NCI-H2107 treated with DMSO at 0.1 percent for 48 hours (cell line): ENCODE measurements at regions not wholly inside any gene's neighbourhood (a gene's known extent, or its start where the extent isn't known, plus 50 kb on each side); places are given as distances from the start of the nearest gene placed in this dataset.
"Not testable (repeated sequence)": the region's sequence is repeated elsewhere in the genome, so short reads cannot be mapped to it uniquely, and the experiment has no call there.

Experiments used
- DNase-seq: peaks from one replicate; lab custom pipeline; 2025; ENCODE audit not compliant: unreplicated experiment; lab: John Stamatoyannopoulos, UW

DNA sequence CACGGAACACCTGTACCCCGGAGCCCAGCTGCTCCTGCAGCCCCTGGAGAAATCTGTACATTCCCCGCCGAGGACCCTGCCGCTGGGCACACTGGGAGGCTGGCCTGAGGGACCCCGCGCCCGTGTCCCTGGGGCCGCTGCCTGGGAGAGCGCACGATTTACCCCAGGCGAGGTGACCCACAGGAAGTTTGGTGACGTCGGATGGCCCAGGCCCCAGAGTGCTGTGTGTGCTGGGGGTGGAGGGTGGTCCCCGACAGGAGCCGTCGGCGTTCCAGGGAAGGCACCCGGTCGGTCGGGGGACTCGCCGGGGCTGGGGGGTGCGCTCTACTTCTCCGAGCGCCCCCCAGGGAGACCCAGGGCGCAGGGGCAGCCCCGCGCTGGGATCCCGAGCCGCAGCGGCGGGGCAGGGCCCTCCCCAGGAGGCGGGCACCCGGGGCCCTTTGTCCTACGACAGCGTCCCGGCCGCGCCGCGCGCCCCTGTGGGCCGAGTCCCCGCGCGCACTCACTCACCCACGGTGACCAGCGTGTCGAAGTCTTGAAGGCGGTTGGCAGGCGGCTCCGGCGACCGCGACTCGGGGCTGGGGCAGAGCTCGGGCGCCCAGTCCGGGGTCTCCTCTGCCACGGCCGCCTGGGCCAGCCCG, 167.9 kb upstream of the PRKX start:
- not testable (repeated sequence) for DNase-seq

DNA sequence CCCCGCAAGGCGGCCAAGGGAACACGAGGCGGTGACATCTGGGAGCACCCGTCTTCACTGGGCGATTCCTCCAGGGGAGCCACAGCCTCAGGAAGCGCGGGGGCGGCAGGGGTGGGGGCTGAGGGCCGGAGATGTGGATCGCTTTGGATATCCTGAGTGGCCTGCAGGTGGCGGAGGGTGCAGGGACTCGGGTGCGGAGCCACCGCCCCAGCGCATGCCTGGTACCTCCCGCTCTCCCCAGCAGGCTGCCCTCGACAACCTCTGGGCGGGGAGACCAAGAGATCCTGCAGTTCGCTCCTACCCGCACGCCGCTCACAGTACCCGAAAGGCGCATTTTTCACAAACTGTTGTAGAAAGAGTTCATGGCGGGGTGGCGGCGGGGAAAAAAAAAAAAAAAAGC, 162.9 kb upstream of the PRKX start:
- DNase-seq: not testable (repeated sequence)

DNA sequence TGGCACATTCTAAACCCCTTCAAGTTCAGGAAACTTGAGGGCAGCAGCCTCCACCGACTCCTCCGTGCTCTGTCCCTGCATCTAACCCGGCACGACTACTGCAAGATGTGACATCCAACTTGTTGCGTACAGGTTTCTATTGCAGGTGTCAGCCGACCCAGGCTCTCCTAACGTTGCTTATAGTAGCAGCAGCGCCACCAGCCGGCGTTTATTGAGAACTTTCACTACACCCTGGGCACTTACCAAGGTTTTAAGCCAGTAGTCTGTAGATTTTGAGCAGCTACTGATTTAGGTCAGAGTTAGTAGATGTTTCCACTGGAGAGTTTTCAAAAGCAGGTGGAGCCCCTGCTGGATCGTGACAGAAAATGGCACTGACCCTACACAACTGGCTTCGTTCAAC, 162.2 kb upstream of the PRKX start:
- DNase-seq: not testable (repeated sequence)

DNA sequence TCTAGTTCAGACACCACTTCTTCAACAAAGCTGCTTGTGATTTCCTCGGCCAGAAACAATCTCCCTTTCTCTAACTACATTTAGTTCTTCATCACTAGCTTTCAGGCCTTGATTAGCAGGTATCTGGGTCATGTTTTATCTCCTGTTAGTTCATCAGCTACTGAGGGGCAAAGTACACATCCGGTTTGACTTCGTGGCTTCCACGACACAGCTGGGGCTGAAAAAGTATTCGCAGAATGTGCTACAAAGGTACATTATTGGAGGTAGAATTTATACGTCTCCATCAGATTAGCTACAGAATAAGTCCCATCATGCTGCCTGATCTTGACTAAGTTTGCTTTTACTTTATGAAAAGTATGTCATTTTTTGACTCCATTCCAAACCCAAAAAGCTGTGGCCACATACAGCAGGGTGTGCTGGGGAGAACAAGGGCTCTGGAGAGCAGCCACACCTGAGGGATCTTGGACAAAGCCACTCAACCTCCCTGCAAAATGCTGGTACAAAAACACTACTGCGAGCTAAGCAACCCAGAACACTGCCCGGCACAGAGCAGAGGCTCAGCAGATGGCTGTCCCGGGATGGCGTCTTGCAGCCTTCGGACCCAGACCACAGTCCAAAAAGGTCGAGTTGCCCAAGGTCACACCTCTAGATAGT, 158.9 kb upstream of the PRKX start:
- not testable (repeated sequence) for DNase-seq

DNA sequence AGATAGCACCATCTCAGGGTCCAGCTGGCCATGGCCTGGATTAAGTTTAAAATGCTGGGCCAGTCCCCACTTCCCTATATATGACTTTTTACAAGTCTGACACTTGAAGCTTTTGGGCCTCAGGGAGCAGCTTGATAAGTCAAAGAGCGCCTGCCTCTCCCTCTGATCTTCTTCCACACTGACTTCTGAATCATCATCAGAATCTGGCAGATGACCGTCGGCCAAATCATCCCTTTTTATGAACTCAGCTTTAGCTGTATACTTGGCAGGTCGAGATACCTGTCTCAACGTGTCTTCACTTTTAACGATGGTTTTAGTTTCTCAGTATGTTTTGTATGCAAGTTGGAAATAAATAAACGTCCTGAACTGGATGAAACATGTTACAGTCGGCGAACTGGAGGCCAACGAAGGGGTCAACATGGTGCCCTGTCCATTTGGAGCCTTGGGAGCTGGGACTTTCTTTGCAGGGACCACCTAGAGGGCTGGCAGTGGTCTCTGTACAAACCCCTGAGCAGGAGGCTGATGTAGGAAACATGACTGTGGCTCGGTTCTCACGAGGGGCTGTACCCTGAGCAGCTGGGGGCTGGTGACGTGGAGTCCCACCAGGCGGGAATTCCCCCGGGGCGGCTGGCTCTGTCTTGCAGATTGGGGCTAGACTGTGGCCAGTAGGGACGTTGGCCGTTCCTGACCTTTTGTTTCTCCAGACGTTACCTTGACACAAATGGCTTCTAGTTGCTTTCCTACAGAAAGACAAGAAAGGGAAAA, 153.8 kb upstream of the PRKX start:
- DNase-seq: not testable (repeated sequence)

DNA sequence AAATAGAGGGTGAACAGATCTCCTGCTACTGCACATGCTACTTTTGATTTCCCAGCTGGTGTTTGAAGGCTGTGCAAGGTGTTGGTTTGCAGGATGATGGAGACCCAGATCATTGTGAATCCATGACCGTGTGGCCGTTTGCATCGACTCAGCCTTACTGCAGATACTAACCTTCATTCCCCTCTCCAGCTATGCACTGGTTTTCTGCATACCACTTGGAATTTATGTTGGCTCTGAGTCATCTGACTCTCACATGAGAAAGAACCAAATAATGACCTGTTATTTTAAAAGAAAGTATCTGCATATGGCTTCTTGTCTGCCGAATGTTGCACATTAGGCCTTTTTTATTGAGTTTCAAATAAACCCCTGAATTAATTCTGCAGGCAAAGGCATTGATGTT, 144.9 kb upstream of the PRKX start:
- DNase-seq: not testable (repeated sequence)

DNA sequence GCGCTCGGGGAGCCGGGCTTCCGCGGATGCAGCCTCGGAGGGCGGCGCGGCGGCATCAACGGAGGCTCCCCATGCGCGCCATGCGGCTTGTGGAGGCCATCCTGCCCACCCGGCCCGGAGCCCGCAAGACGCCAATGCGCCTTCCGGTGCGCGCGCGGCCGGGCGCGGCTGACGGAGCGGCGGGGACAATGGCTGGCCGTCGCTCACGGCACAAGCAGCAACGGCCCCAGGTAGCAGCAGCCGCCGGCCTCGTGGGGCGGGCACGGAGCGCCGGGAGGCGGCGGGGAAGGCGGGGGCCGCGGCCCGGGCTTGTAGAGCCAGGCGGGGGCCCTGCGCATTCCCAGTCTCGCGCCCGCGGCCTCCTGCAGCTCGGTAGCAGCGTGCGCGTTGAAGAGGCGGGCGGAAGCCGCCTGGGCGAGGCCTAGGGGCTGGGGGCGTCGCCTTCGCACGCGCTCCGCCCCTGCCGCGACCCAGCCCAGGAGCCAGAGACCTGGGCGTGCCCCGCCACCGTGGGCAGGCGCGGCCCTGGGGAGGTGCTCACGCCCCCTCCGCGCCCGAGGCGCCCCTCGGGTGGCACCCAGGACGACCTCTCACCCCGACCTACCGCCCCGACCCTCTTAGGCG, 130.2 kb upstream of the PRKX start:
- DNase-seq: not testable (repeated sequence)

DNA sequence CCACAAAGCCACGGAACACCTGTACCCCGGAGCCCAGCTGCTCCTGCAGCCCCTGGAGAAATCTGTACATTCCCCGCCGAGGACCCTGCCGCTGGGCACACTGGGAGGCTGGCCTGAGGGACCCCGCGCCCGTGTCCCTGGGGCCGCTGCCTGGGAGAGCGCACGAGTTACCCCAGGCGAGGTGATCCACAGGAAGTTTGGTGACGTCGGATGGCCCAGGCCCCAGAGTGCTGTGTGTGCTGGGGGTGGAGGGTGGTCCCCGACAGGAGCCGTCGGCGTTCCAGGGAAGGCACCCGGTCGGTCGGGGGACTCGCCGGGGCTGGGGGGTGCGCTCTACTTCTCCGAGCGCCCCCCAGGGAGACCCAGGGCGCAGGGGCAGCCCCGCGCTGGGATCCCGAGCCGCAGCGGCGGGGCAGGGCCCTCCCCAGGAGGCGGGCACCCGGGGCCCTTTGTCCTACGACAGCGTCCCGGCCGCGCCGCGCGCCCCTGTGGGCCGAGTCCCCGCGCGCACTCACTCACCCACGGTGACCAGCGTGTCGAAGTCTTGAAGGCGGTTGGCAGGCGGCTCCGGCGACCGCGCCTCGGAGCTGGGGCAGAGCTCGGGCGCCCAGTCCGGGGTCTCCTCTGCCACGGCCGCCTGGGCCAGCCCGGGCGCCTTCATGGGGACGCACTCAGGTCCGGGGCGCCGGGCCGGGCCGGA, 129.5 kb upstream of the PRKX start:
- DNase-seq: not testable (repeated sequence)

DNA sequence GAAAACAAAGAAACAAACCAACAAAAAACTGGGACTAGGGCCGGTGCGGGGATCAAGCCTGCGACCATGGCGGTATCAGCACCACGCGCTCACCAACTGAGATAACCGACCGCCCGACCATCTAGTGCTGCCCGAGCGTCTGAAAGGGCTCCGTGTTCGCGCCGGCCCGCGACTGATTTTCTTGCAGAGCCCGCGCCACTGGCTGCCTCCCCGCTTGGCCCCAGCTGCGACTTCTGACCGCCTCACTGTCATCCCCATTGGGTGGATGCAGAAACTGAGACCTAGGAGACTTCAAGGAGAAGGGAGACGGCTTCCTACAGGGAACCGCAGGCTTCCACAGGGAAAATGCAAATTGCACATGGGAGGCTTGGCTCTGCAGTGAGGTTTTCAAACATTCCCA, 125.3 kb upstream of the PRKX start:
- not testable (repeated sequence) for DNase-seq

DNA sequence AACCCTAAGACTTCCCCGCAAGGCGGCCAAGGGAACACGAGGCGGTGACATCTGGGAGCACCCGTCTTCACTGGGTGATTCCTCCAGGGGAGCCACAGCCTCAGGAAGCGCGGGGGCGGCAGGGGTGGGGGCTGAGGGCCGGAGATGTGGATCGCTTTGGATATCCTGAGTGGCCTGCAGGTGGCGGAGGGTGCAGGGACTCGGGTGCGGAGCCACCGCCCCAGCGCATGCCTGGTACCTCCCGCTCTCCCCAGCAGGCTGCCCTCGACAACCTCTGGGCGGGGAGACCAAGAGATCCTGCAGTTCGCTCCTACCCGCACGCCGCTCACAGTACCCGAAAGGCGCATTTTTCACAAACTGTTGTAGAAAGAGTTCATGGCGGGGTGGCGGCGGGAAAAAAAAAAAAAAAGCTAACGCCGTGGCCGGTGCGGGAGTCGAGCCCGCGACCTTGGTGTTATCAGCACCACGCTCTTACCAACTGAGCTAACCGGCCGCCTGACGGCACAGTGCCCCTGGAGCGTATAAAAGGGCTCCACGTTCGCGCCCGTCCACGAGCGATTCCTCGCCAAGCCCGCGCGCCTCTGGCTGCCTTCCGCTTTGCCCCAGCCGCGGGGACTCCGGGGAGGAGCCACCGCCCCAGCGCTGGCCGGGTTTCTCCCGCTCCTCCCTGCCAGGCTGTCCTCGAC, 124.7 kb upstream of the PRKX start:
- DNase-seq: not testable (repeated sequence)

DNA sequence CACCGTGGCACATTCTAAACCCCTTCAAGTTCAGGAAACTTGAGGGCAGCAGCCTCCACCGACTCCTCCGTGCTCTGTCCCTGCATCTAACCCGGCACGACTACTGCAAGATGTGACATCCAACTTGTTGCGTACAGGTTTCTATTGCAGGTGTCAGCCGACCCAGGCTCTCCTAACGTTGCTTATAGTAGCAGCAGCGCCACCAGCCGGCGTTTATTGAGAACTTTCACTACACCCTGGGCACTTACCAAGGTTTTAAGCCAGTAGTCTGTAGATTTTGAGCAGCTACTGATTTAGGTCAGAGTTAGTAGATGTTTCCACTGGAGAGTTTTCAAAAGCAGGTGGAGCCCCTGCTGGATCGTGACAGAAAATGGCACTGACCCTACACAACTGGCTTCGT, 123.8 kb upstream of the PRKX start:
- DNase-seq: not testable (repeated sequence)

DNA sequence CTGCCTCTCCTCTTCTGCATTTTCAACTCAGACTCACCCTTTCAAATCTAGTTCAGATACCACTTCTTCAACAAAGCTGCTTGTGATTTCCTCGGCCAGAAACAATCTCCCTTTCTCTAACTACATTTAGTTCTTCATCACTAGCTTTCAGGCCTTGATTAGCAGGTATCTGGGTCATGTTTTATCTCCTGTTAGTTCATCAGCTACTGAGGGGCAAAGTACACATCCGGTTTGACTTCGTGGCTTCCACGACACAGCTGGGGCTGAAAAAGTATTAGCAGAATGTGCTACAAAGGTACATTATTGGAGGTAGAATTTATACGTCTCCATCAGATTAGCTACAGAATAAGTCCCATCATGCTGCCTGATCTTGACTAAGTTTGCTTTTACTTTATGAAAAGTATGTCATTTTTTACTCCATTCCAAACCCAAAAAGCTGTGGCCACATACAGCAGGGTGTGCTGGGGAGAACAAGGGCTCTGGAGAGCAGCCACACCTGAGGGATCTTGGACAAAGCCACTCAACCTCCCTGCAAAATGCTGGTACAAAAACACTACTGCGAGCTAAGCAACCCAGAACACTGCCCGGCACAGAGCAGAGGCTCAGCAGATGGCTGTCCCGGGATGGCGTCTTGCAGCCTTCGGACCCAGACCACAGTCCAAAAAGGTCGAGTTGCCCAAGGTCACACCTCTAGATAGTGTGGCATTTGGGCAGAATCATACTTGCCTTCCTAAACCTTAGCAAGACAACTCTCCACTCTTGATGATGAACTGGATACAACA, 120.5 kb upstream of the PRKX start:
- not testable (repeated sequence) for DNase-seq

DNA sequence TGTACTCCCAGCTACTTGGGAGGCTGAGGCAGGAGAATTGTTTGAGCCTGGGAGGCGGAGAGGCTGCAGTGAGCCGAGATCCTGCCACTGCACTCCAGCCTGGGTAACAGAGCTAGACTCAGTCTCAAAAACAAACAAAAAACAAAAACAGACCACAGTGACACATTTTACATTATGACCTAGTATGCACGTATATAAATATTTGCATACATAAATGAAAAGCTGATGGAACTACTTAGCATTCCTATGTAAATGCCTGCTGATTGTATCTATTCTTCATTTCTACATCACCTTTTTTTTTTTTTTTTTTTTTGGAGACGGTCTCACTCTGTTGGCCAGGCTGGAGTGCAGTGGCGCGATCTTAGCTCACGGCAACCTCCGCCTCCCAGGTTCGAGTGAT, 116.6 kb upstream of the PRKX start:
- not testable (repeated sequence) for DNase-seq

DNA sequence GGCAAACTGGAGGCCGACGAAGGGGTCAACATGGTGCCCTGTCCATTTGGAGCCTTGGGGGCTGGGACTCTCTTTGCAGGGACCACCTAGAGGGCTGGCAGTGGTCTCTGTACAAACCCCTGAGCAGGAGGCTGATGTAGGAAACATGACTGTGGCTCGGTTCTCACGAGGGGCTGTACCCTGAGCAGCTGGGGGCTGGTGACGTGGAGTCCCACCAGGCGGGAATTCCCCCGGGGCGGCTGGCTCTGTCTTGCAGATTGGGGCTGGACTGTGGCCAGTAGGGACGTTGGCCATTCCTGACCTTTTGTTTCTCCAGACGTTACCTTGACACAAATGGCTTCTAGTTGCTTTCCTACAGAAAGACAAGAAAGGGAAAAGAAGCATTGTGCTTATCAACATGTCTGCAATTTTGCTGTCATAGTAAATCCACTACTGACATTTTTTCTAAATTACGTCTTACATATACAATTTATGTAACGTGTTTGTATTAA, 115.6 kb upstream of the PRKX start:
- DNase-seq: not testable (repeated sequence)

DNA sequence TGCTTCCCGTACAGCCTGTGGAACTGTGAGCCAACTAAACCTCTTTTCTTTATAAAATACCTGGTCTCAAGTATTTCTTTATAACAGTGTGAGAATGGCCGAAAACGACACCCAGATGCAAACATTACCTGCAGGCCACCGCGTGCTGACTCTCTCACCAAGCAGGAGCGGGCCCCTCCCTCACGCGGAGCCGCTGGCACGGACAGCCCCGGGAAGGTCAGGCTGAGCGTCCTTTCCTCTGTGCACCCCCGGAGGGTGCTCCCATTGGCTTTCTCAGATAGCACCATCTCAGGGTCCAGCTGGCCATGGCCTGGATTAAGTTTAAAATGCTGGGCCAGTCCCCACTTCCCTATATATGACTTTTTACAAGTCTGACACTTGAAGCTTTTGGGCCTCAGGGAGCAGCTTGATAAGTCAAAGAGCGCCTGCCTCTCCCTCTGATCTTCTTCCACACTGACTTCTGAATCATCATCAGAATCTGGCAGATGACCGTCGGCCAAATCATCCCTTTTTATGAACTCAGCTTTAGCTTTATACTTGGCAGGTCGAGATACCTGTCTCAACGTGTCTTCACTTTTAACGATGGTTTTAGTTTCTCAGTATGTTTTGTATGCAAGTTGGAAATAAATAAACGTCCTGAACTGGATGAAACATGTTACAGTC, 115.1 kb upstream of the PRKX start:
- not testable (repeated sequence) for DNase-seq

DNA sequence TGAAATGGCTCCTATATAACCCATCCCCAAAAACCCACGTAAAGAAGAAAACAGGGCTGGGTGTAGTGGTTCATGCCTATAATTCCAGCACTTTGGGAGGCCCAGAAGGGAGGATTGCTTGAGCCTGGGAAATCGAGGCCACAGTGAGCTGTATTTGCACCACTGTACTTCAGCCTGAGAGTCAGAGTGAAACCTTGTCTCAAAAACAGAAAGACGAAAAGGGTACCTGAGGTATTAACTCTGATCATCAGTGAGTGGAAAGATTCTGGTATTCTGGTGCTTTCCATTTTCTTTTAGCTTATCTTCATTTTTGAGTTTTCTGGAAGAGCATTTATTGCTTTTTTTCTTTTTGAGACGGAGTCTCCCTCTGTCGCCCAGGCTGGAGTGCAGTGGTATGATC, 110.6 kb upstream of the PRKX start:
- not testable (repeated sequence) for DNase-seq

DNA sequence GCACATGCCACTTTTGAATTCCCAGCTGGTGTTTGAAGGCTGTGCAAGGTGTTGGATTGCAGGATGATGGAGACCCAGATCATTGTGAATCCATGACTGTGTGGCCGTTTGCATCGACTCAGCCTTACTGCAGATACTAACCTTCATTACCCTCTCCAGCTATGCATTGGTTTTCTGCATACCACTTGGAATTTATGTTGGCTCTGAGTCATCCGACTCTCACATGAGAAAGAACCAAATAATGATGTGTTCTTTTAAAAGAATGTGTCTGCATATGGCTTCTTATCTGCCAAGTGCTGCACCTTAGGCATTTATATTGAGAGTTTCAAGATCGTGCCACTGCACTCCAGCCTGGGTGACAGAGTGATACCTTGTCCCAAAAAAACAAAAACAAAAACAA, 106.7 kb upstream of the PRKX start:
- DNase-seq: no peak

DNA sequence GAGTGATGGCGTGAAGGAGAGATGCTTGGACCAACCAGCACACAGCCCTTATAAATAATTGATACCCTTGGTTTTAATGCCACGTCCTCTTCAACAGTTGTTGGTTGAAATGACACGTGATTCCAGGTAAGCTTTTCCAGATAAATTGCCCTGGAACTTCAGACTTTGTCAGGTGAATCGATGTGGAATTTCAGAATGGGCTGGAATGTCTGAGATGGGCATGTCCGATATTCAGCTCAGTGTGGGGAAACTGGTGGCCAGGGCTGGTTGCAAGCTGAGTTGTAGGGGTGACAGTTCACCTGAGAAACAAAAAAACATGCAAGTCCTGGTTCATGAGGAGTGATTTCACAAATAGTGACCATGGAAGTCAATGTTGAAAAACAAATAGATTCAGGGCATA, 104.0 kb upstream of the PRKX start:
- not testable (repeated sequence) for DNase-seq
